CD14-positive monocyte (primary cell): ENCODE measurements at regions not wholly inside any gene's neighbourhood (a gene's known extent, or its start where the extent isn't known, plus 50 kb on each side); places are given as distances from the start of the nearest gene placed in this dataset.

Experiments
- DNase-seq, 3 donors: peaks; one replicate each; pipeline ENCODE4 v3.0.0-alpha.2; 2011 to 2022
- H2AFZ ChIP-seq: 2 replicates; pipeline ENCODE4 v1.6.0; 2012; ENCODE audit warnings: mild to moderate bottlenecking, low read depth, low read length, inconsistent platforms; ENCODE audit not compliant: insufficient read depth, poor library complexity, severe bottlenecking
- H3K27ac ChIP-seq, 2 donors: 1 replicate in 1 of 2; 2 replicates in 1 of 2; pipeline ENCODE4 v1.5.1; 2012 to 2013; ENCODE audit warnings: low read length in 2 of 2, control low read depth in 1 of 2, inconsistent platforms in 1 of 2, low read depth in 1 of 2, mild to moderate bottlenecking in 1 of 2
- H3K27me3 ChIP-seq, 2 donors: one replicate each; pipeline versions ENCODE4 v1.6.0 to v1.6.1; 2011 to 2013; ENCODE audit warnings: low read length in 2 of 2; ENCODE audit not compliant: control insufficient read depth in 2 of 2, insufficient read depth in 2 of 2
- H3K36me3 ChIP-seq, 2 donors: replicated peaks in 1 of 2; 1 replicate in 1 of 2; 2 replicates in 1 of 2; pipeline versions ENCODE4 v1.5.1 to v1.6.1; 2012 to 2013; ENCODE audit warnings: low read length in 2 of 2, control low read depth in 1 of 2, inconsistent platforms in 1 of 2, mild to moderate bottlenecking in 1 of 2; ENCODE audit not compliant: insufficient read depth in 2 of 2, control insufficient read depth in 1 of 2
- H3K4me1 ChIP-seq, 2 donors: 1 replicate in 1 of 2; 2 replicates in 1 of 2; pipeline versions ENCODE4 v1.5.1 to v1.6.1; 2012 to 2013; ENCODE audit warnings: low read length in 2 of 2, control low read depth in 1 of 2, inconsistent platforms in 1 of 2, mild to moderate bottlenecking in 1 of 2, moderate library complexity in 1 of 2; ENCODE audit not compliant: insufficient read depth in 2 of 2, control insufficient read depth in 1 of 2
- H3K4me2 ChIP-seq: replicated peaks from 2 replicates; pipeline ENCODE3; 2012; ENCODE audit warnings: low read length, moderate library complexity, mild to moderate bottlenecking; ENCODE audit not compliant: poor library complexity, severe bottlenecking; ENCODE audit errors: extremely low read depth
- H3K4me3 ChIP-seq, 3 experiments: fragments of 200-600 bp in 1 of 3; sonication (generic) in 1 of 3; replicated peaks in 1 of 3; 1 replicate in 2 of 3; 2 replicates in 1 of 3; pipeline ENCODE4 v1.5.1; 2011 to 2013; ENCODE audit warnings: low read length in 3 of 3, mild to moderate bottlenecking in 3 of 3, control low read depth in 2 of 3, low read depth in 2 of 3, inconsistent platforms in 1 of 3, moderate library complexity in 1 of 3
- H3K79me2 ChIP-seq: 2 replicates; pipeline ENCODE4 v1.6.0; 2012; ENCODE audit warnings: mild to moderate bottlenecking, control low read depth, inconsistent platforms, low read length, moderate library complexity; ENCODE audit not compliant: insufficient read depth
- H3K9ac ChIP-seq: 2 replicates; pipeline ENCODE4 v1.6.0; 2017; ENCODE audit warnings: low read length, mild to moderate bottlenecking; ENCODE audit not compliant: insufficient read depth, poor library complexity, severe bottlenecking
- H3K9me3 ChIP-seq, 2 donors: replicated peaks in 1 of 2; 1 replicate in 1 of 2; 2 replicates in 1 of 2; pipeline versions ENCODE4 v1.5.1 to v1.6.1; 2012 to 2013; ENCODE audit warnings: low read length in 2 of 2, control low read depth in 1 of 2; ENCODE audit not compliant: control insufficient read depth in 1 of 2, insufficient read depth in 1 of 2
- H4K20me1 ChIP-seq: 2 replicates; pipeline ENCODE4 v1.6.0; 2012; ENCODE audit warnings: mild to moderate bottlenecking, low read length, control low read depth, moderate library complexity; ENCODE audit not compliant: insufficient read depth
- H3K27ac Mint-ChIP-seq, 7 donors: one replicate each; pipeline ENCODE4 v1.8.0; 2020; ENCODE audit warnings: mild to moderate bottlenecking in 7 of 7, mixed read lengths in 7 of 7, moderate library complexity in 6 of 7, inconsistent platforms in 2 of 7
- H3K27me3 Mint-ChIP-seq, 3 donors: one replicate each; pipeline ENCODE4 v1.8.0; 2021 to 2022; ENCODE audit warnings: low read depth in 3 of 3, mild to moderate bottlenecking in 3 of 3, mixed read lengths in 3 of 3, moderate library complexity in 3 of 3, inconsistent platforms in 1 of 3
- H3K36me3 Mint-ChIP-seq, 2 donors: one replicate each; pipeline ENCODE4 v1.8.0; 2020; ENCODE audit warnings: mixed read lengths in 2 of 2, inconsistent platforms in 1 of 2, mild to moderate bottlenecking in 1 of 2
- H3K4me1 Mint-ChIP-seq: one replicate; pipeline ENCODE4 v1.8.0; 2020; ENCODE audit warnings: mild to moderate bottlenecking, mixed read lengths
- H3K4me3 Mint-ChIP-seq, 2 donors: one replicate each; pipeline ENCODE4 v1.8.0; 2020; ENCODE audit warnings: mild to moderate bottlenecking in 2 of 2, mixed read lengths in 2 of 2, moderate library complexity in 1 of 2
- H3K9me3 Mint-ChIP-seq, 7 donors: one replicate each; pipeline ENCODE4 v1.8.0; 2020 to 2022; ENCODE audit warnings: mixed read lengths in 7 of 7, mild to moderate bottlenecking in 6 of 7, moderate library complexity in 6 of 7, inconsistent platforms in 2 of 7
- whole genome bisulfite sequencing: methylation state at CpG from one replicate; pipeline ENCODE4 v1.1.5; 2013; ENCODE audit warnings: missing lambda C conversion rate; ENCODE audit not compliant: insufficient coverage; 5-methylcytosine and 5-hydroxymethylcytosine counted together
- intact Hi-C, 2 donors: fragments of 100-400 bp; cut with micrococcal nuclease; formaldehyde crosslinking; loops; one replicate each; pipeline versions ENCODE4 v1.15.0 to v1.15.1; 2023
- TF ChIP-seq, protein P1 (sequence below): fragments of 200-600 bp; IDR thresholded peaks from one replicate; pipeline ENCODE4 v1.8.0; 2022; ENCODE audit warnings: antibody characterized with exemption, mild to moderate bottlenecking

GRCh38 chr11:80916173-80916798 is 1475.5 kb upstream of the TENM4 start:
- Histone ChIP-seq H3K79me2 (no peaks in the 10 kb centered on the region), H3K4me3 (no peak overlapping the region), H3K9ac (no peak overlapping the region), H3K36me3 (no peaks in the 10 kb centered on the region), H3K27me3 (no peaks in the 10 kb centered on the region), H3K4me1 (no peaks in the 10 kb centered on the region), H3K4me2 (no peak overlapping the region), H3K27ac (no peak overlapping the region), H3K9me3 (no peaks in the 10 kb centered on the region), H4K20me1 (no peaks in the 10 kb centered on the region), H2AFZ (no peak overlapping the region)
- Mint-ChIP-seq H3K27ac (no peak overlapping the region), H3K4me3 (no peak overlapping the region), H3K36me3 (no peaks in the 10 kb centered on the region), H3K4me1 (no peaks in the 10 kb centered on the region), H3K27me3 (no peaks in the 10 kb centered on the region), H3K9me3 (peaks cover 0 to 3% (median 0%) of the 10 kb centered on the region in 7 donors)
- TF ChIP-seq, protein P1, sequence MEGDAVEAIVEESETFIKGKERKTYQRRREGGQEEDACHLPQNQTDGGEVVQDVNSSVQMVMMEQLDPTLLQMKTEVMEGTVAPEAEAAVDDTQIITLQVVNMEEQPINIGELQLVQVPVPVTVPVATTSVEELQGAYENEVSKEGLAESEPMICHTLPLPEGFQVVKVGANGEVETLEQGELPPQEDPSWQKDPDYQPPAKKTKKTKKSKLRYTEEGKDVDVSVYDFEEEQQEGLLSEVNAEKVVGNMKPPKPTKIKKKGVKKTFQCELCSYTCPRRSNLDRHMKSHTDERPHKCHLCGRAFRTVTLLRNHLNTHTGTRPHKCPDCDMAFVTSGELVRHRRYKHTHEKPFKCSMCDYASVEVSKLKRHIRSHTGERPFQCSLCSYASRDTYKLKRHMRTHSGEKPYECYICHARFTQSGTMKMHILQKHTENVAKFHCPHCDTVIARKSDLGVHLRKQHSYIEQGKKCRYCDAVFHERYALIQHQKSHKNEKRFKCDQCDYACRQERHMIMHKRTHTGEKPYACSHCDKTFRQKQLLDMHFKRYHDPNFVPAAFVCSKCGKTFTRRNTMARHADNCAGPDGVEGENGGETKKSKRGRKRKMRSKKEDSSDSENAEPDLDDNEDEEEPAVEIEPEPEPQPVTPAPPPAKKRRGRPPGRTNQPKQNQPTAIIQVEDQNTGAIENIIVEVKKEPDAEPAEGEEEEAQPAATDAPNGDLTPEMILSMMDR, result no peak
- WGBS, result no CpG with 5 or more reads among the region's 1 CpG
- DNase-seq, result no peak
- intact Hi-C loops, result no loop called here

- no CpG with 5 or more reads among the region's 1 CpG for WGBS
- Histone ChIP-seq H3K9ac (no peak overlapping the region), H4K20me1 (no peaks in the 10 kb centered on the region), H3K27me3 (no peaks in the 10 kb centered on the region), H3K79me2 (no peaks in the 10 kb centered on the region), H3K4me1 (no peaks in the 10 kb centered on the region), H3K4me2 (no peak overlapping the region), H3K9me3 (no peaks in the 10 kb centered on the region), H3K27ac (no peak overlapping the region), H2AFZ (no peak overlapping the region), H3K4me3 (no peak overlapping the region), H3K36me3 (no peaks in the 10 kb centered on the region)
- no peaks in the 10 kb centered on the region for H3K27me3 Mint-ChIP-seq
- peaks cover 0 to 3% (median 0%) of the 10 kb centered on the region in 7 donors for H3K9me3 Mint-ChIP-seq
- no peaks in the 10 kb centered on the region for H3K4me1 Mint-ChIP-seq
- no peaks in the 10 kb centered on the region for H3K36me3 Mint-ChIP-seq
- intact Hi-C loops, result no loop called here
- DNase-seq, result no peak
- TF ChIP-seq, protein P1, result no peak
- no peak overlapping the region for H3K27ac Mint-ChIP-seq
- H3K4me3 Mint-ChIP-seq, result no peak overlapping the region
Measured at GRCh38 chr11:80914311-80914710, 1473.5 kb upstream of the TENM4 start.
